ENCODE measurements at regions not wholly inside any gene's neighbourhood (a gene's known extent, or its start where the extent isn't known, plus 50 kb on each side); places are given as distances from the start of the nearest gene placed in this dataset.

DNA sequence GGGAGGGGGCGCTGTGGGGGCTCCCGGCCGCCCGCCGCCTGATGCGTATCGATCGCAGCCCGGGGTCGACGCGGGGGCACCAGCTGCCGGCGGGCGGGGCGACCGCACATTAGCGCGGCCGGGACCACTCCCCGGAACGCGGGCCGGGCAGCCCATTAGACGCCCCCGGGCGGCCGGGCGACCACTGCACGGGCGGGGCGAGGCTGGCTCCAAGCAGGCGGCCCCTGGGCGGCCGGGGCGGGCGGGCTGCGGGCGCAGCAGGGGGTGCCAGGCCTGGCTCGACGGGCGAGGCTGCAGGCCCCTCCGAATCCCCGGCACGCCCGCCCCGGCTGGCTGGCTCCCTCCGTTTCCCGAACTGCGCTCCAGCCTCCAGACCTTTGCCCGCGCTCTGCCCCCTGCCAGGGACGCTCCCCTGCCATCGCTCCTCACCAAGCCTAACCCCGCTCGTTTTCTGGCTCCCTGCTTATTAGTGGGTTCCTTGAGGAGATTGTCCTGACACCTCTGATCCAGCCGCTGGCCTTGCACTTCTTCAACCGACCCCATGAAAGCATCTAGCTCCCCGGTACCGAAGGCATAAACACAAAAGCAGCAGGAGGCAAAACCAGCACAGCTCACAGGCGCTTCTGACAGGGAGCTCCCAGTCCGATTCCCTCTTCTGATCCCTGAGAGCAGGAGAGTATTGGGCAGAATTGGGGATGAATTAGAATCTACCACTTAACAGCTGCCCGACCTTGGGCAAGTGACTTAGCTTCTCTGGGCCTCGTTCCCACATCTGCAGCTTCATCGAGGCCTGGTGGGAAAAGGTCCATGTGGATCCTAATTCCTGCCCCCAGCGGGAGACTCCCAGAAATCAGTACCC, 92.6 kb upstream of the CASZ1 start:
- Mint-ChIP-seq H3K4me1 (ENCODE audit: unreplicated experiment) (peaks cover 31% of the 10 kb centered on the region), H3K4me3 (peak overlapping the region; percentile 88), H3K27me3 (peaks cover 10% of the 10 kb centered on the region), H3K9me3 (no peaks in the 10 kb centered on the region), H3K27ac (peak overlapping the region; percentile 89), H3K36me3 (no peaks in the 10 kb centered on the region)
- TF ChIP-seq, protein P1, sequence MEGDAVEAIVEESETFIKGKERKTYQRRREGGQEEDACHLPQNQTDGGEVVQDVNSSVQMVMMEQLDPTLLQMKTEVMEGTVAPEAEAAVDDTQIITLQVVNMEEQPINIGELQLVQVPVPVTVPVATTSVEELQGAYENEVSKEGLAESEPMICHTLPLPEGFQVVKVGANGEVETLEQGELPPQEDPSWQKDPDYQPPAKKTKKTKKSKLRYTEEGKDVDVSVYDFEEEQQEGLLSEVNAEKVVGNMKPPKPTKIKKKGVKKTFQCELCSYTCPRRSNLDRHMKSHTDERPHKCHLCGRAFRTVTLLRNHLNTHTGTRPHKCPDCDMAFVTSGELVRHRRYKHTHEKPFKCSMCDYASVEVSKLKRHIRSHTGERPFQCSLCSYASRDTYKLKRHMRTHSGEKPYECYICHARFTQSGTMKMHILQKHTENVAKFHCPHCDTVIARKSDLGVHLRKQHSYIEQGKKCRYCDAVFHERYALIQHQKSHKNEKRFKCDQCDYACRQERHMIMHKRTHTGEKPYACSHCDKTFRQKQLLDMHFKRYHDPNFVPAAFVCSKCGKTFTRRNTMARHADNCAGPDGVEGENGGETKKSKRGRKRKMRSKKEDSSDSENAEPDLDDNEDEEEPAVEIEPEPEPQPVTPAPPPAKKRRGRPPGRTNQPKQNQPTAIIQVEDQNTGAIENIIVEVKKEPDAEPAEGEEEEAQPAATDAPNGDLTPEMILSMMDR (conservative IDR thresholded peaks at IDR 0.05) = no peak
- DNase-seq (ENCODE audit: extremely low spot score, unreplicated experiment) = no peak

DNA sequence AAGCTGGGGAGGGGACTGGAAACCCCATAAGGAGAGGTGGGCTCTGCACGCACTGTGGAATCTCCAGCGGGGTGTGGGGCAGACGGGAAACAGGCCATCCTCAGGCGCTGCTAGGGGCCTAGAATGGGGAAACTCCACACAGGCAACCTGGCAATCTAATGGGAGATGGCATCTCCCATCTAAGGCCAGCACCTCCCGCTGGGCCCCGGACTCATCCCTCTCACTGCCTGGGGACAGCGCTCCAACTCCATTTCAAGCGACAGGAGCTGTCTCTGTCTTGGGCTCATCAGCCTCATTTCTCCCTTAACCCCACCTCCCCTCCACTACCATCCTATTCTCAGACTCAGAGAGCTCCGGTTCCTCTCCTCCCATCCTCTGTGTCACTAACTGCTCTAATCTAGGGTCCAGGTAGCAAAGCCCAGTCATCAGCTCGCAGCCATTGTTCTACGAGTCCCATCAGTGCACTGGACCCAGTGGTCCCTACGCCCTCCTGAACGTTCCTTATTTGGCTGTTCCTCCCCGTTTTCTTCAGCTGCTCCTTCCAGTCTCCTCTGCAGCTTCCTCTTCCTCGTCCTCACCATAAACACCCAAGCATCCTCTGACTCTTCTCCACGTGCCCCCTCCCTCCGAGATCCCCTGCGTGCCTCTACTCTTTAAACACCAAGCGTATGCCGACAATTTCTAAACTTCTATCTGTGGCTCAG, 93.4 kb upstream of the CASZ1 start:
- peaks cover 10% of the 10 kb centered on the region for H3K27me3 Mint-ChIP-seq
- H3K4me1 Mint-ChIP-seq (ENCODE audit: unreplicated experiment) = peaks cover 31% of the 10 kb centered on the region
- no peak for DNase-seq (ENCODE audit: extremely low spot score, unreplicated experiment)
- peak overlapping the region; percentile 88 for H3K4me3 Mint-ChIP-seq
- H3K36me3 Mint-ChIP-seq = no peaks in the 10 kb centered on the region
- no peaks in the 10 kb centered on the region for H3K9me3 Mint-ChIP-seq
- TF ChIP-seq, protein P1 (conservative IDR thresholded peaks at IDR 0.05) = no peak
- peak overlapping the region; percentile 89 for H3K27ac Mint-ChIP-seq

DNA sequence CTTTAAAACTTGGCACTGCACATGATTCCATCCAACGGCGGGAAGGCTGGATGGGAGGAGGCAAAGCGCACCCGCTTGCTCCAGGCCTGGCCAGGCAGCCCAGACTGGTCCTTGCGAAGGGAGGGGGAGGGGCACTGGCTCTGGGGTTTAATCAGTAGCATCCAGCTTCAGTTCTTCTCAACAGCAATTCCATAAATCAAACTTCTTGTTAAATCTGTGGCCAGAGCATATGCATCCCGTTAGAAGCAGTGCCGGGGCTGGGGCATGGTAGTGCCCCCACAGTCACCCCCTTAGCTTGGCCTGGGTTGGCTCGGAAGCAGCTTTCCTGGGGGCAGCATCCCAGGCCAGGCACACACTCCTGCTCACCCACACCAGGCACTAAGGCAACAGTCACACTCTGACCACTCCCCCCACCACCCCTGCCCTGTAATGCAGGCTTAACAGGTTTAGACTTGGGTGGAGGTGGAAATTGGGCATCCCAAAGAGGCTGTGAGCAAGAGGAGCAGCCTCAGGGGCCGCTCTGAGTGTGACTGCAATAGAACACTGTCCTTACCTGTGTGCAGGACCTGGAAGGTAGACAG, 94.1 kb upstream of the CASZ1 start:
- Mint-ChIP-seq H3K4me1 (ENCODE audit: unreplicated experiment) (peaks cover 31% of the 10 kb centered on the region), H3K9me3 (no peaks in the 10 kb centered on the region), H3K27ac (peak overlapping the region; percentile 89), H3K36me3 (no peaks in the 10 kb centered on the region), H3K27me3 (peaks cover 10% of the 10 kb centered on the region), H3K4me3 (peak overlapping the region; percentile 88)
- DNase-seq (ENCODE audit: extremely low spot score, unreplicated experiment) = no peak
- TF ChIP-seq, protein P1 (conservative IDR thresholded peaks at IDR 0.05) = no peak

DNA sequence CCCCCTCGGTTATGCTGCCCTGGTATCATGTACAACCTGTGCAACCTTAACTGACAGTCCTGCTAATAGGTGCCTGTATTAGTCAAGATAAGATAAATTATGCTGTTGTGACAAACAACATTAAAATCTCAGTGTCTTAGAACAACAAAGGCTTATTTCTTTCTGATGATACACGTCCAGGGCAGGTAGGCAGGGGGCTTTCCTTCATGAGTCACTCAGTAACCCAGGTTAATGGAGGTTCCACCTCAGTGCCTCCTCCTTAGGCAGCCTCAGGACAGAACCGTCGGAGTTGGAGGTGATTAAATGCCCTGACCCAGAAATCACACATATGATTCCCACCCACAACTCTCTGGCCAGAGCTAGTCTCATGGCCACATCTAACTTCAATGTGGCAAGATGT, 94.6 kb upstream of the CASZ1 start:
- peak overlapping the region; percentile 89 for H3K27ac Mint-ChIP-seq
- peaks cover 10% of the 10 kb centered on the region for H3K27me3 Mint-ChIP-seq
- no peaks in the 10 kb centered on the region for H3K9me3 Mint-ChIP-seq
- no peak for DNase-seq (ENCODE audit: extremely low spot score, unreplicated experiment)
- H3K36me3 Mint-ChIP-seq = no peaks in the 10 kb centered on the region
- peaks cover 31% of the 10 kb centered on the region for H3K4me1 Mint-ChIP-seq (ENCODE audit: unreplicated experiment)
- peak overlapping the region; percentile 88 for H3K4me3 Mint-ChIP-seq
- TF ChIP-seq, protein P1 (conservative IDR thresholded peaks at IDR 0.05) = no peak

DNA sequence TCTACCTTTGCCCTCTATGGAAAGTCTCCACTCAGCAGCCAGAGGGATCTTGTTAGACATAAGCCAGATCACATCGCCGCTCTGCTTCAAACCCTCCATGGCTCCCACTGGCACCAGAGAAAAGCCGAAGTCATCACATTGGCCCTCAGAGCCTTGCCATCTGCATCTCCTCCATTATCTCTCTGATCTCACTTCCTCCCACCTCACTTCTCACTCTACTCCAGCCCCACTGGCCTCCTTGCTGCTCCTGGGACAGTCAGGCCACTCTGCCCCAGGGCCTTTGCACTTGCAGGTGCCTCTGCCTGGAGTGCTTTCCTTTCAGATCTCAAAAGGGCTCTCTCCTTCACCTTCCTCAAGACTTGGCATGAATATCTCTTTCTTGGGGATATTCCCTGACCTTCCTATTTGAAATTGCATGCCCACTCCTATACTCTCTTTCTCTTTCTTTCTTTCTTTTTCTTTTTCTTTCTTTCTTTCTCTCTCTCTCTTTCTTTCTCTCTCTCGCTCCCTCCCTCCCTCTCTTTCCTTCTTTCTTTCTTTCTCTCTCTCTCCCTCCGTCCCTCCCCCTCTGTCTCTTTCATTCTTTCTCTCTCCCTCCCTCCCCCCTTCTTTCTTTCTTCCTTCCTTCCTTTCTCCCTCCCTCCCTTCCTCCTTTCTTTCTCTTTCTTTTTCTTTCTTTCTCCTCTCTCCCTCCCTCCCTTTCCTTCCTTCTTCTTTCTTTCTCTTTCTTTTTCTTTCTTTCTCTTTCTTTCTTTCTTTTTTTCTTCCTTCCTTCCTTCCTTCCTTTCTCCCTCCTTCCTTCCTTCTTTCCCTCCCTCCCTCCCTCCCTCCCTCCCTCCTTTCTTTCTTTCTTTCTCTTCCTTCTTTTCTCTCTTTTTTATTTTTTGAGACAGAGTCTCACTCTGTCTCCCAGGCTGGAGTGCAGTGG, 96.0 kb upstream of the CASZ1 start:
- Mint-ChIP-seq H3K4me1 (ENCODE audit: unreplicated experiment) (peaks cover 35% of the 10 kb centered on the region), H3K4me3 (peak overlapping the region; percentile 60), H3K9me3 (no peaks in the 10 kb centered on the region), H3K36me3 (no peaks in the 10 kb centered on the region), H3K27ac (peak overlapping the region; percentile 46), H3K27me3 (peaks cover 10% of the 10 kb centered on the region)
- no peak for DNase-seq (ENCODE audit: extremely low spot score, unreplicated experiment)
- TF ChIP-seq, protein P1 (conservative IDR thresholded peaks at IDR 0.05) = no peak
